ENCODE measurements at regions not wholly inside any gene's neighbourhood (a gene's known extent, or its start where the extent isn't known, plus 50 kb on each side); places are given as distances from the start of the nearest gene placed in this dataset.

GRCh38 chr13:18235756-18236527 is 945.7 kb downstream of the TUBA3C start:
- no peak for TF ChIP-seq GATA2 (IDR thresholded peaks at IDR 0.05; ENCODE audit: insufficient read depth, insufficient read length, low read depth, low read length)
- TF ChIP-seq MAX (IDR thresholded peaks at IDR 0.05; ENCODE audit: insufficient read depth, insufficient read length): no peak
- TF ChIP-seq CTCF (IDR thresholded peaks at IDR 0.05; ENCODE audit: extremely low read depth in 1 of 2, insufficient read depth in 1 of 2, low read depth in 1 of 2, low read length in 2 of 2): no peak
- no peak for TF ChIP-seq JUN (IDR thresholded peaks at IDR 0.05; ENCODE audit: borderline replicate concordance, insufficient read depth, insufficient read length, low read depth)
- no peak for TF ChIP-seq MYC (IDR thresholded peaks at IDR 0.05; ENCODE audit: low read depth, low read length)
- no peak for TF ChIP-seq POLR2AphosphoS5 (IDR thresholded peaks at IDR 0.05; ENCODE audit: insufficient read depth, low read depth, low read length)
- Histone ChIP-seq H3K4me1 (ENCODE audit: control insufficient read depth, extremely low read depth, insufficient read depth, low read length) (no peaks in the 10 kb centered on the region), H3K79me2 (ENCODE audit: control insufficient read depth, insufficient read depth, low read length) (no peaks in the 10 kb centered on the region), H3K9me1 (replicated peaks; ENCODE audit: control insufficient read depth, extremely low read depth, insufficient read depth, low read length) (no peaks in the 10 kb centered on the region), H2AFZ (ENCODE audit: low read depth, low read length) (no peak overlapping the region), H3K27me3 (ENCODE audit: control insufficient read depth in 2 of 2, insufficient read depth in 2 of 2, low read length in 2 of 2) (no peaks in the 10 kb centered on the region), H3K4me3 (replicated peaks in 1 of 3; ENCODE audit: insufficient read depth in 1 of 3, low read depth in 1 of 3, low read length in 3 of 3) (no peak overlapping the region), H4K20me1 (replicated peaks; ENCODE audit: control insufficient read depth, extremely low read depth, insufficient read depth, low read length) (no peaks in the 10 kb centered on the region), H3K9me3 (replicated peaks; ENCODE audit: control insufficient read depth, insufficient read depth, low read length) (peaks cover 20% of the 10 kb centered on the region), H3K4me2 (ENCODE audit: insufficient read depth, low read length) (no peak overlapping the region), H3K36me3 (ENCODE audit: control insufficient read depth in 2 of 2, extremely low read depth in 1 of 2, insufficient read depth in 2 of 2, low read length in 2 of 2) (no peaks in the 10 kb centered on the region), H3K9ac (replicated peaks; ENCODE audit: extremely low read depth, insufficient read depth, low read length) (no peak overlapping the region), H3K27ac (ENCODE audit: insufficient read depth, low read depth, low read length) (no peak overlapping the region)
- dilution Hi-C loops (cut with MboI; ENCODE audit: extremely low pct_ligation_motif_present, low sequenced_read_pairs) (no loop called here), intact Hi-C loops (cut with micrococcal nuclease) (no loop called here)
- DNase-seq (ENCODE audit: low read depth, low spot score) (no peak), FAIRE-seq (no peak)
- no TSS peak for BruUV-seq (replicated peaks)
- CTCF ChIA-PET: no interaction called here
- POLR2A ChIA-PET: no interaction called here
